ENCODE measurements at regions not wholly inside any gene's neighbourhood (a gene's known extent, or its start where the extent isn't known, plus 50 kb on each side); places are given as distances from the start of the nearest gene placed in this dataset.

DNA sequence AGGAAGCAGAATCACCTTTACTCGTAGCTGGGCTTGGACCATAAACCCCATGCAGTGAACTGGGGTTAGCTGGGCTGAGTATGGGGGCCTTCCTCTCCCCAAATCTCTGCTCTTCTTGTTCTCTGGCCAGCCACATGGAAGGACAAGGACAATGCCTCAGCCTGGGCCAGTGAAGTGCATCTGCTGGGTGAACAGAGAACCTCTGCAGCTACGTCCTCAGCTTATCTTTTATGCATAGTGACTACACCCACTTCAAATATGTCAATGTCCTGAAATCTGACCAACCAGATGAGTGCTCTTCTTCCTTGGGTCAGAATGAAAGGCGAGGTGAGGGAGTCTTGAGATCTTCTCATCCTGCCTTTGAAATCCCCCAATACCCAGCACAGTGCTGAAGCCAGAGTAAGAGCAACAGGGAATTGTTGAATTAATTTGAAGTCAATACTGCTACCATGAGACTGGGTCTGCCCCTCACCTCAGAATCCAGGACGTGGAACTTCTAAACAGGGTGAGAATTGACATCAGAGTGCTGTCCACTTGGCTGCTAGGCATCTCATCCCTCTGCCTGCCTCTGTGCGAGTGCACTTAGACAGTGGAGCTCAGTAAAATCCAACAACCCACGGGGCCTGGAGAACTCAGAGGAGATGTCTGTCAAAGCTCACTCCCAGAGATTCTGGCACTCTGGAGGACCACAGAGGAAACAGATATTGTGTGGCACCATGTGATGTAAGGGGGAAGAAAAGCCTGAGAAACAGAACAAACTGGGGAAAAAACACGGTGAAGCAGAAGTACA lies 99.0 kb downstream of the IER5 start:
- DNase-seq (ENCODE audit: low spot score in 2 of 2), result peak in 1 of 2 donors; percentile 22
- intact Hi-C loops (cut with DNase I), result no loop called here

DNA sequence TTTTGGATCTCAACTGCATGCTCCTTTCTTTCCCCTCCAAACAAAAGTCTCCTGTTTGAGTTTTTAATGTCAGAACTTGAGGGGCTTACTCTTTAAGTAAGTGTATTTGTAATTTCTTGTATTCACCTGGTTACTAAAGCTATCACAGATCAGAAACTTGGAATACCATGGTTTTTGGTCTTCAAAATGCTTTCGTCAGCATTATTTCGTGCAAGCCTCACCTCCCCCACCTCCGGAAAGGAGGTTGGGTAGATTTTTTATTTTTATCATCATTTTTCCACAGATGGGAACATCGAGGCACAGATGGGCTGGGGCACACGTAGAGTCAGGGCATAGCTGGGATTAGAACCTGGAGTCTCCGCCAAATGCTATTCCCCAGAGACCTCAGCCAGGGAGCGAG lies 100.7 kb downstream of the IER5 start:
- no peaks in the 10 kb centered on the region for H3K27me3 ChIP-seq

More for the DNA sequence above, 99.0 kb downstream of the IER5 start:
- no peak overlapping the region for H3K27ac ChIP-seq
- H3K4me3 ChIP-seq, result no peak overlapping the region
- TF ChIP-seq, protein P1, sequence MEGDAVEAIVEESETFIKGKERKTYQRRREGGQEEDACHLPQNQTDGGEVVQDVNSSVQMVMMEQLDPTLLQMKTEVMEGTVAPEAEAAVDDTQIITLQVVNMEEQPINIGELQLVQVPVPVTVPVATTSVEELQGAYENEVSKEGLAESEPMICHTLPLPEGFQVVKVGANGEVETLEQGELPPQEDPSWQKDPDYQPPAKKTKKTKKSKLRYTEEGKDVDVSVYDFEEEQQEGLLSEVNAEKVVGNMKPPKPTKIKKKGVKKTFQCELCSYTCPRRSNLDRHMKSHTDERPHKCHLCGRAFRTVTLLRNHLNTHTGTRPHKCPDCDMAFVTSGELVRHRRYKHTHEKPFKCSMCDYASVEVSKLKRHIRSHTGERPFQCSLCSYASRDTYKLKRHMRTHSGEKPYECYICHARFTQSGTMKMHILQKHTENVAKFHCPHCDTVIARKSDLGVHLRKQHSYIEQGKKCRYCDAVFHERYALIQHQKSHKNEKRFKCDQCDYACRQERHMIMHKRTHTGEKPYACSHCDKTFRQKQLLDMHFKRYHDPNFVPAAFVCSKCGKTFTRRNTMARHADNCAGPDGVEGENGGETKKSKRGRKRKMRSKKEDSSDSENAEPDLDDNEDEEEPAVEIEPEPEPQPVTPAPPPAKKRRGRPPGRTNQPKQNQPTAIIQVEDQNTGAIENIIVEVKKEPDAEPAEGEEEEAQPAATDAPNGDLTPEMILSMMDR (IDR thresholded peaks at IDR 0.05), result no peak
- no peaks in the 10 kb centered on the region for H3K27me3 ChIP-seq
- peaks cover 3 to 4% of the 10 kb centered on the region in 2 donors for H3K4me1 ChIP-seq
- no peaks in the 10 kb centered on the region for H3K9me3 ChIP-seq
- H3K36me3 ChIP-seq, result no peaks in the 10 kb centered on the region

DNA sequence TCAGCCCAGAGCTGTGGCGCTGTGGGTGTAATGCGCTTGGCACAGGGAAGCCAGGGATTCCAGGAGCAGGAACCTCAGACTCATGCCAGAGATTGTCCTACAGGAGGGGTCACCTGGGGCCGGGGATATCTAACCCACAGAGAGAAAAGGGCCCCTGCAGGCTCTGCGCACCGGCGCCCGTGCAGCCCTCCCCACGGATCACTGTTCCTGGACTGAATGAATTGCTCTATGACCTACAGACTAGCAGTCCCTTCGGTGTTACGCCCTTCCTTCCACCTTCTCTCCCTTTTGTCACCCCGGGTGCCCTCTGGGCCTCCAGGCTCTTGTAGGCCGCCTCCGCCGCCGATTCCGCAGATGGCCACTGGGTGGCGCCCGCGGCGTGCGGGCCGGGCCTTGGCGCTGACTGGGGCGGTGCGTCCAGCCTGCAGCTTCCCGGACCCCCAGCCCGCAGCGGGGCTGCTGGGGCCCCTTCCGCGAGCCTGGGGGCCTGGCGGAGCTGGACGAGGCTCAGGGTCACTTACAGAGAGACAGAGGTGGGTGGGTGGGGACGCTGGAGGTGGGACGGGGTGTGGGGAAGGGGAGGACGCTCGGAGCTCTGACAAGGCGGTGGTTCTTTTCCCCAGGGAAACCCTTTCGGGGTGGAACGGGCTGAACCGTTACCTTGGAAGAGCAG lies 101.3 kb downstream of the IER5 start:
- Histone ChIP-seq H3K27ac (no peak overlapping the region), H3K9me3 (no peaks in the 10 kb centered on the region), H3K4me3 (peak overlapping the region; percentile 30 to 39), H3K36me3 (no peaks in the 10 kb centered on the region), H3K4me1 (peaks cover 3 to 4% of the 10 kb centered on the region in 2 donors), H3K27me3 (no peaks in the 10 kb centered on the region)
- peak in 1 of 2 donors; percentile 65 for DNase-seq (ENCODE audit: low spot score in 2 of 2)
- intact Hi-C loops (cut with DNase I), result loop anchor here (5.0 kb wide), 1 partner anchor 232 kb away; no protein-coding TSS in a partner anchor
- TF ChIP-seq, protein P1 (IDR thresholded peaks at IDR 0.05), result peak; percentile 64 to 93 (median 77)

More for the DNA sequence above, 100.7 kb downstream of the IER5 start:
- H3K4me1 ChIP-seq, result peaks cover 3 to 4% of the 10 kb centered on the region in 2 donors
- H3K4me3 ChIP-seq, result no peak overlapping the region
- no peak for DNase-seq (ENCODE audit: low spot score in 2 of 2)
- H3K27ac ChIP-seq, result no peak overlapping the region
- TF ChIP-seq, protein P1 (IDR thresholded peaks at IDR 0.05), result no peak
- no peaks in the 10 kb centered on the region for H3K36me3 ChIP-seq
- intact Hi-C loops (cut with DNase I), result no loop called here
- H3K9me3 ChIP-seq, result no peaks in the 10 kb centered on the region

DNA sequence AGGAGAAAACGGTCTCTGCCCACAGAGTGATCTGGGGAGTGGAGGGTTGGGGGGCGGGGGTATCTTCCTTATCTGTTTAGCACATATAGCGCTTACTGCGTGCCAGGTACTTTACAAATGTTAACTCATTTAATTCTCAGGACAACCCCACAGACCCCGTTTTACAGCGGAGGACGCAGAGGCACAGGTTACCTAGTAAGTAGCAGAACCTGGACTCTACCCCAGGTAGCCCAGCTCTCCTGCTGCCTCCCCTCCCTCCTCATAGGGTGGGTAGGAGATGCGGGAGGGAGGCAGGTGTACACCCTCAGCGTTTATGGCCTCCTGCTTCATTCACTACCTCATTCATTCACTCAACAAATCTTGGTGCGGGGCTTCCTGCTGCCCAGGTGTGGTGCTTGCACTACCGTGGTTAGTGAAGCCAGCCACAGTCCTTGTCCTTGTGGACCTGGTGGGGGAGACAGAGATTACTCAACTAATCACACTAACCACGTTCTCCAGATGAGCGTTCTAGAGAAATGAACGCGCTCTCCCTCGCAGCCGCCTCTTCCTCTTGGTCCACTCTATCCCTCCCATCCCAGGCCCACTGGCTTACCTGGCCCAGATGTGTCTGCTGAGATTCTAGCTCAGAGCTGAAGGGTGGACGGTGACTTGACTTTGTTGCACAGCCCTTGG lies 102.0 kb downstream of the IER5 start:
- H3K27me3 ChIP-seq, result no peaks in the 10 kb centered on the region
- H3K27ac ChIP-seq, result no peak overlapping the region
- H3K36me3 ChIP-seq, result no peaks in the 10 kb centered on the region
- TF ChIP-seq, protein P1 (IDR thresholded peaks at IDR 0.05), result no peak
- peaks cover 3 to 4% of the 10 kb centered on the region in 2 donors for H3K4me1 ChIP-seq
- DNase-seq (ENCODE audit: low spot score in 2 of 2), result peak in 1 of 2 donors; percentile 50
- H3K4me3 ChIP-seq, result peak overlapping the region; percentile 30 to 39
- H3K9me3 ChIP-seq, result no peaks in the 10 kb centered on the region
- intact Hi-C loops (cut with DNase I), result loop anchor here (5.0 kb wide), 1 partner anchor 232 kb away; no protein-coding TSS in a partner anchor

DNA sequence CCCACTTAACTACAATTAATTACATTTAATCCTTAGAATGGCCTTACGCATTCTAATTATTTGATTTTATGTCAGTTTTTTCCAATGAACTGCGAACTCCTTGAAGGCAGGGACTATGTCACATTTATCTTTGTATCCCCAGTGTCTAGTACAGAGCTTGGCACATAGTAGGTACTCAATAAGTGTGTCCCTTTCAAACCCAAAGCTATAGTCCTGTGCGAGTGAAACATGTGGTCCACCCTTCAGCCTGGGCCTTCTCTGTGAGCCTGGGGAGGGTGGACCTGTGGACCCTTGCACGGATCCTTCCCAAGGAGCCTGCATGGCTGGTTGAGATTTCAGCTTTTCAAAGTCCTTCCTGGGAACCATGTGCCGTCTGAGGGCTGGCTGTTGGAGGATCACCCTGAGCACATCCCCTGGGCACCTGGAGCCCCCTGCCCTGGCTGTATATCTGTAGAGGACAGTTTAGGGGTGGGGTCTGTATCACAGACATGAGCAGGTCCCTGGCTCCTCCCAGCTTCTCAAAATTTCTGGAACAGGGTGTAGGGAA lies 103.1 kb downstream of the IER5 start:
- peak in 1 of 2 donors; percentile 41 for DNase-seq (ENCODE audit: low spot score in 2 of 2)
- H3K27me3 ChIP-seq, result no peaks in the 10 kb centered on the region
- intact Hi-C loops (cut with DNase I), result loop anchor here (5.0 kb wide), 1 partner anchor 231 kb away; no protein-coding TSS in a partner anchor
- H3K4me3 ChIP-seq, result no peak overlapping the region
- TF ChIP-seq, protein P1 (IDR thresholded peaks at IDR 0.05), result no peak
- H3K9me3 ChIP-seq, result no peaks in the 10 kb centered on the region
- peaks cover 3 to 4% of the 10 kb centered on the region in 2 donors for H3K4me1 ChIP-seq
- H3K27ac ChIP-seq, result no peak overlapping the region
- H3K36me3 ChIP-seq, result no peaks in the 10 kb centered on the region

Data from ascending aorta (tissue), 2 donors.